Breast epithelium (tissue), 3 donors: ENCODE measurements at regions not wholly inside any gene's neighbourhood (a gene's known extent, or its start where the extent isn't known, plus 50 kb on each side); places are given as distances from the start of the nearest gene placed in this dataset.

ENCODE experiments used
- POLR2AphosphoS5 ChIP-seq, 3 donors: sonication (generic); formaldehyde crosslinking; IDR thresholded peaks; one replicate each; pipeline ENCODE4 v1.6.1; 2017; ENCODE audit warnings: antibody characterized with exemption in 3 of 3
- TF ChIP-seq, protein P1 (sequence below), 3 donors: fragments of 450-650 bp; IDR thresholded peaks; one replicate each; pipeline ENCODE4 v1.5.1; 2016 to 2017; ENCODE audit warnings: antibody characterized with exemption in 3 of 3, mild to moderate bottlenecking in 3 of 3, moderate library complexity in 3 of 3

- no peak for TF ChIP-seq POLR2AphosphoS5 (IDR thresholded peaks at IDR 0.05)
- TF ChIP-seq, protein P1, sequence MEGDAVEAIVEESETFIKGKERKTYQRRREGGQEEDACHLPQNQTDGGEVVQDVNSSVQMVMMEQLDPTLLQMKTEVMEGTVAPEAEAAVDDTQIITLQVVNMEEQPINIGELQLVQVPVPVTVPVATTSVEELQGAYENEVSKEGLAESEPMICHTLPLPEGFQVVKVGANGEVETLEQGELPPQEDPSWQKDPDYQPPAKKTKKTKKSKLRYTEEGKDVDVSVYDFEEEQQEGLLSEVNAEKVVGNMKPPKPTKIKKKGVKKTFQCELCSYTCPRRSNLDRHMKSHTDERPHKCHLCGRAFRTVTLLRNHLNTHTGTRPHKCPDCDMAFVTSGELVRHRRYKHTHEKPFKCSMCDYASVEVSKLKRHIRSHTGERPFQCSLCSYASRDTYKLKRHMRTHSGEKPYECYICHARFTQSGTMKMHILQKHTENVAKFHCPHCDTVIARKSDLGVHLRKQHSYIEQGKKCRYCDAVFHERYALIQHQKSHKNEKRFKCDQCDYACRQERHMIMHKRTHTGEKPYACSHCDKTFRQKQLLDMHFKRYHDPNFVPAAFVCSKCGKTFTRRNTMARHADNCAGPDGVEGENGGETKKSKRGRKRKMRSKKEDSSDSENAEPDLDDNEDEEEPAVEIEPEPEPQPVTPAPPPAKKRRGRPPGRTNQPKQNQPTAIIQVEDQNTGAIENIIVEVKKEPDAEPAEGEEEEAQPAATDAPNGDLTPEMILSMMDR (IDR thresholded peaks at IDR 0.05): no peak
These were observed 59.9 kb upstream of the INSIG1 start for GRCh38 chr7:155237730-155238129.
